ENCODE measurements at regions not wholly inside any gene's neighbourhood (a gene's known extent, or its start where the extent isn't known, plus 50 kb on each side); places are given as distances from the start of the nearest gene placed in this dataset.

DNA sequence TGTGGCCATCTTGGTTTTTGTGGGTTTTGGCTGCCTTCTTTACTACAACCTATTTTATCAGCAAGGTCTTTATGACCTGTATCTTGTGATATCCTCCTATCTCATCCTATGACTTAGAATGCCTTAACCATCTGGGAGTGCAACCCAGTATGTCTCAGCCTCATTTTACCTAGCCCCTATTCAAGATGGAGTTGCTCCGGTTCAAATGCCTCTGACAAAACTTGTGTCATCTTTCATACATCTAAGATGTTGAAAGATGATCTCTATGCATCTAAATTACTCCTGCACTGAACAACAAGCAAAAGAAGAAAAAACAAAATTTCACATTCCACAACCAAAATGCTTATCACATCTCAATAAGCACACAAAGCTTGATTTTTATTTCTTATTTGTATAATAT is 129.5 kb upstream of the CNR1 start:
- TF ChIP-seq, protein P1, sequence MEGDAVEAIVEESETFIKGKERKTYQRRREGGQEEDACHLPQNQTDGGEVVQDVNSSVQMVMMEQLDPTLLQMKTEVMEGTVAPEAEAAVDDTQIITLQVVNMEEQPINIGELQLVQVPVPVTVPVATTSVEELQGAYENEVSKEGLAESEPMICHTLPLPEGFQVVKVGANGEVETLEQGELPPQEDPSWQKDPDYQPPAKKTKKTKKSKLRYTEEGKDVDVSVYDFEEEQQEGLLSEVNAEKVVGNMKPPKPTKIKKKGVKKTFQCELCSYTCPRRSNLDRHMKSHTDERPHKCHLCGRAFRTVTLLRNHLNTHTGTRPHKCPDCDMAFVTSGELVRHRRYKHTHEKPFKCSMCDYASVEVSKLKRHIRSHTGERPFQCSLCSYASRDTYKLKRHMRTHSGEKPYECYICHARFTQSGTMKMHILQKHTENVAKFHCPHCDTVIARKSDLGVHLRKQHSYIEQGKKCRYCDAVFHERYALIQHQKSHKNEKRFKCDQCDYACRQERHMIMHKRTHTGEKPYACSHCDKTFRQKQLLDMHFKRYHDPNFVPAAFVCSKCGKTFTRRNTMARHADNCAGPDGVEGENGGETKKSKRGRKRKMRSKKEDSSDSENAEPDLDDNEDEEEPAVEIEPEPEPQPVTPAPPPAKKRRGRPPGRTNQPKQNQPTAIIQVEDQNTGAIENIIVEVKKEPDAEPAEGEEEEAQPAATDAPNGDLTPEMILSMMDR (conservative IDR thresholded peaks at IDR 0.05 in 1 of 2, IDR thresholded peaks at IDR 0.05 in 1 of 2; ENCODE audit: low read depth in 1 of 2, low read length in 2 of 2), result no peak
- TF ChIP-seq EZH2 (IDR thresholded peaks at IDR 0.05; ENCODE audit: low read length, missing control alignments), result no peak

All from fibroblast of lung (primary cell).